ENCODE measurements at regions not wholly inside any gene's neighbourhood (a gene's known extent, or its start where the extent isn't known, plus 50 kb on each side); places are given as distances from the start of the nearest gene placed in this dataset.
A peak's percentile ranks its signal among the peaks of the same experiment; 100 is the strongest.
"Not testable (repeated sequence)": the region's sequence is repeated elsewhere in the genome, so short reads cannot be mapped to it uniquely, and the experiment has no call there.

GRCh38 chr9:87402537-87402936 lies 95.1 kb upstream of the DAPK1 start:
- no peaks in the 10 kb centered on the region for H3K9me2 ChIP-seq (replicated peaks; ENCODE audit: insufficient read depth)
- H2AFZ ChIP-seq, result no peak overlapping the region
- TF ChIP-seq EZH2 (IDR thresholded peaks at IDR 0.05; ENCODE audit: borderline replicate concordance) (no peak), EZH2phosphoT487 (IDR thresholded peaks at IDR 0.05; ENCODE audit: low read depth, severe bottlenecking, unreplicated experiment) (no peak)
- no peak overlapping the region for H3K27ac ChIP-seq
- no peaks in the 10 kb centered on the region for H3K27me3 ChIP-seq
- no peaks in the 10 kb centered on the region for H3K79me2 ChIP-seq
- H3K4me3 ChIP-seq, result no peak overlapping the region
- no peaks in the 10 kb centered on the region for H3K9me3 ChIP-seq (ENCODE audit: low read depth)
- 100% methylated on average over 3 of the region's 3 CpGs for WGBS (ENCODE audit: low lambda C conversion rate, missing lambda C conversion rate)
- no peaks in the 10 kb centered on the region for H4K20me1 ChIP-seq (ENCODE audit: insufficient read depth, poor library complexity, severe bottlenecking)
- H3K36me3 ChIP-seq (replicated peaks; ENCODE audit: insufficient read depth, low read depth), result no peaks in the 10 kb centered on the region
- DNase-seq (ENCODE audit: low spot score), result no peak
- H3K4me2 ChIP-seq, result no peak overlapping the region
- peaks cover 14% of the 10 kb centered on the region for H3K4me1 ChIP-seq (ENCODE audit: insufficient read depth)

- no peak for DNase-seq (ENCODE audit: low spot score)
- Histone ChIP-seq H3K27me3 (peaks cover 2% of the 10 kb centered on the region), H3K9me2 (replicated peaks; ENCODE audit: insufficient read depth) (no peaks in the 10 kb centered on the region), H2AFZ (no peak overlapping the region), H3K27ac (peak overlapping the region; percentile 5), H3K4me2 (peak overlapping the region; percentile 2), H3K79me2 (no peaks in the 10 kb centered on the region), H3K36me3 (replicated peaks; ENCODE audit: insufficient read depth, low read depth) (no peaks in the 10 kb centered on the region), H4K20me1 (ENCODE audit: insufficient read depth, poor library complexity, severe bottlenecking) (no peaks in the 10 kb centered on the region), H3K4me1 (ENCODE audit: insufficient read depth) (peaks cover 14% of the 10 kb centered on the region), H3K4me3 (no peak overlapping the region), H3K9me3 (ENCODE audit: low read depth) (no peaks in the 10 kb centered on the region)
- TF ChIP-seq CTCF (IDR thresholded peaks at IDR 0.05; ENCODE audit: poor library complexity), result no peak
- TF ChIP-seq EZH2 (IDR thresholded peaks at IDR 0.05; ENCODE audit: borderline replicate concordance), result no peak
- TF ChIP-seq EZH2phosphoT487 (IDR thresholded peaks at IDR 0.05; ENCODE audit: low read depth, severe bottlenecking, unreplicated experiment), result no peak
- 42% methylated on average over 3 of the region's 3 CpGs for WGBS (ENCODE audit: low lambda C conversion rate, missing lambda C conversion rate)
Measured at GRCh38 chr9:87405677-87406542, 91.8 kb upstream of the DAPK1 start.

- peak; percentile 21 for DNase-seq (ENCODE audit: low spot score)
- peak overlapping the region; percentile 35 for H3K27ac ChIP-seq
- H3K27me3 ChIP-seq, result peaks cover 2% of the 10 kb centered on the region
- H3K4me3 ChIP-seq, result no peak overlapping the region
- H3K4me2 ChIP-seq, result peak overlapping the region; percentile 16
- TF ChIP-seq EZH2phosphoT487 (IDR thresholded peaks at IDR 0.05; ENCODE audit: low read depth, severe bottlenecking, unreplicated experiment), result no peak
- no peak for TF ChIP-seq EZH2 (IDR thresholded peaks at IDR 0.05; ENCODE audit: borderline replicate concordance)
- no peak for TF ChIP-seq CTCF (IDR thresholded peaks at IDR 0.05; ENCODE audit: poor library complexity)
- H3K79me2 ChIP-seq, result no peaks in the 10 kb centered on the region
- no peaks in the 10 kb centered on the region for H3K9me2 ChIP-seq (replicated peaks; ENCODE audit: insufficient read depth)
- H2AFZ ChIP-seq, result no peak overlapping the region
- 17% methylated on average over 4 of the region's 4 CpGs for WGBS (ENCODE audit: low lambda C conversion rate, missing lambda C conversion rate)
- peaks cover 14% of the 10 kb centered on the region for H3K4me1 ChIP-seq (ENCODE audit: insufficient read depth)
- no peaks in the 10 kb centered on the region for H3K36me3 ChIP-seq (replicated peaks; ENCODE audit: insufficient read depth, low read depth)
- H3K9me3 ChIP-seq (ENCODE audit: low read depth), result no peaks in the 10 kb centered on the region
- H4K20me1 ChIP-seq (ENCODE audit: insufficient read depth, poor library complexity, severe bottlenecking), result no peaks in the 10 kb centered on the region
Measured at GRCh38 chr9:87406543-87407166, 91.0 kb upstream of the DAPK1 start.

- H3K27ac ChIP-seq; H2AFZ ChIP-seq; H3K9me2 ChIP-seq (replicated peaks; ENCODE audit: insufficient read depth); H3K9me3 ChIP-seq (ENCODE audit: low read depth); H3K27me3 ChIP-seq; H3K36me3 ChIP-seq (replicated peaks; ENCODE audit: insufficient read depth, low read depth); H3K4me3 ChIP-seq; H3K79me2 ChIP-seq; H3K4me2 ChIP-seq; DNase-seq (ENCODE audit: low spot score); H4K20me1 ChIP-seq (ENCODE audit: insufficient read depth, poor library complexity, severe bottlenecking): not testable (repeated sequence)
- peaks cover 14% of the 10 kb centered on the region for H3K4me1 ChIP-seq (ENCODE audit: insufficient read depth)
- WGBS (ENCODE audit: low lambda C conversion rate, missing lambda C conversion rate), result 52% methylated on average over 16 of the region's 16 CpGs
Measured at GRCh38 chr9:87410047-87411005, 87.3 kb upstream of the DAPK1 start.
